SW 1271 (cell line): ENCODE measurements at regions not wholly inside any gene's neighbourhood (a gene's known extent, or its start where the extent isn't known, plus 50 kb on each side); places are given as distances from the start of the nearest gene placed in this dataset.

Source experiments
- DNase-seq, 2 experiments: peaks; one replicate each; lab custom pipeline; 2025; lab: John Stamatoyannopoulos, UW

- DNase-seq, result no peak
These were observed 340.1 kb upstream of the GYPC start for GRCh38 chr2:126315828-126316227.

GRCh38 chr2:126317790-126318431 lies 338.0 kb upstream of the GYPC start:
- DNase-seq, result no peak

DNA sequence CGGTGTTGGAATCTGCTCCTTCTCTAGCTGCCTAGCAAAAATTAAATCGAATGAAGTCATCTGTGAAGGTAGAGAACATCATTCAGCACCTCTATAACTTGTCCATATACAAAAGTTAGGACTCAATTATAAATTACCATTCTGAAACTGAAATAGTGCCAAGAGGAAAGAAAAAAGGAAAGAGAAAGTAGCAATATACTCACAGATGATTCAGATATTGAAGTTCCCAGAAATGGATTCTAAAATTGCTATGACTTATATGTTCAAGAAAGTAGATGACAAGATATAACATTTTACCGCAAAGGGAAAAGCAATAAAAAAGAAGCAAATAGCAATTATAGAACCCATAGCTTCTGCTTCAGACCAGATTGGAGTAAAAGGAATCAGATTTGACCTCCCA lies 333.6 kb upstream of the GYPC start:
- no peak for DNase-seq

DNA sequence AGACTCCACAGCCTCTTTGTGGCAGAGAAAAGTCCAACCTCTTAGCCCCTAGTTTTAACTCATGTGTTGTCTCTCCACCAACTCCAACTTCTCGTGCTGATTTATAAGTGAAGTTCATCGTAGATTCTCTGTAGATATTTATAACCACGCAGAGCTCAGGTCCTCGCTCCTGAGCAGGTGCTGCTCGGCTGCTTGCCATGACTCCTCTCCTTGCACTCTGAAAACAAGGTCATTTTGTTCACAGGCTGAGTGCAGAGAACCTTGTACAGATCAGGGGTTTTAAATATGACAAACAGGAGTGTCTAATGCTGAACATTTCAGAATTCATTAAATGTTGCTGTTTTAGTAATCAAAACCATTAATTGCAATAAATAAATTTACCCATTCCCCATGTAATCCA lies 330.8 kb upstream of the GYPC start:
- DNase-seq, result no peak

DNA sequence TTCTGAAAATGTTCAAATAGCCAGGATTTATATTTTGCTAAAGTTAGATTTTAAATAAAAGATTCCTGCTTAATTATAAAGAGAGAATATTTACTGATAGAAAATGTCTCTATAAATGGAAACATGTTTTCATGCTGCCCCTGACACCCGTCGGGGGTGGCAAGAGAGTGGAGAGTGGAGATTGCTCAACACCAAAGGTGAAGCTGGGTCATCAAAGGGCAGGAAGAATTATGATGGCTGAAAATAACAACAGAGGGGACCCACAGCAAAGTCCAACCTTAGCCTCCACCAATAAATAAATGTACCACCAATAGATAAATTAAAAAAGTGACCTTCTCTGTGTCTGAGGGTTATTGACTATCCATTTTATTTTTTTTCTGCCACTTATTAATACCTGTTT lies 326.8 kb upstream of the GYPC start:
- no peak for DNase-seq

DNA sequence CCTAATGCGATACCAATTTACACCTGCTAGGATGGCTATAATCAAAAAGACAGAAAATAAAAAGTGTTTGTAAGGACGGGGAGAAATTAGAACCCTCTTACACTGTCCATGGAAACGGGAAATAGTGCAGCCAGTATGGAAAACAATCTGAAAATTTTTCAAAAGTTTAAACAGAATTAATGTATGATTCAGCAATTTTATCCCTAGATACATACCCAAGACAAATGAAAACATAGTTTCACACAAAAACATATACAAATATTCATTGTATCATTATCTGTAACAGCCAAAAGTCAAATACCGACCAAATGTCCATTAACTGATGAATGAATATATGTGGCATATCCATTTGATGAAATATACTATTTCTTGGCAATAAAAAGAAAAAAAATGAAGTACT lies 313.5 kb upstream of the GYPC start:
- DNase-seq, result no peak

GRCh38 chr2:126343136-126343535 lies 312.8 kb upstream of the GYPC start:
- DNase-seq, result no peak

DNA sequence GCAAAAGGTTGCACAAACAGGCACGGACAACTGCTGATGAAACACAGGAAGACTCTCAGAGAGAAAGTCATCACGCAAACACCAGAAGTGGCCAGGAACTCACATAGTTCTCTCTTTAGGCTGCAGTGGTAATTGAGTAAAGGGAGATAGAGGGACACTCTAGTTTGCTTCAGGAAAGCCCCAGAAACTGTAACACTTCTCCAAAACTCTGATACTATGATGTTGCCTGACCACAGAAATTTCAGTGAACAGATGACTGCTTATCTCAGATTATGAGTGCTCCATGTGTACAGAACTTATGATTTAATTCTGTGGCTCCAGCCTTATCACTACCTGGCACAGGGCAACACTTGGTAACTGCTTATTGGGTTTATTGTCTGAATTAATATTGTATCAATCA lies 311.5 kb upstream of the GYPC start:
- DNase-seq, result no peak

DNA sequence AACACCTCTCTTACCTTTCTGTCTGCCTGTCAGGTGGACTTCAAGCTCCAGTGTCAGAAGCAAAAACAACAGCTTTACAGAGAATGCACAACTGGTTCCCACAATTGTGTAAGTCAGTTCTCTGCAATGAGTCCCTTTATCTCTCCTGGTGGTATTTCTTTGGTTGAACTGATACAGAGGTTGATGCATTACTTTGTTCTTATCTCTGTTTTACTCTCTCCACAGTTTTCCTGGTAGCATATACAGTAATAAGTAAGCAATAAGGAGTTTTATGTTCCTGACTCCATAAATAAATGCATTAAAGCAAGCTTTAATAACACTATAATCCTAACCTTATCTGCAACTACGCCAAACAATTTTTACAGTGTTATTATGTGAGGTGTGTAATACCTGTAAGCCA lies 310.3 kb upstream of the GYPC start:
- DNase-seq, result no peak

- DNase-seq, result no peak
These were observed 299.3 kb upstream of the GYPC start for GRCh38 chr2:126356631-126357030.

DNA sequence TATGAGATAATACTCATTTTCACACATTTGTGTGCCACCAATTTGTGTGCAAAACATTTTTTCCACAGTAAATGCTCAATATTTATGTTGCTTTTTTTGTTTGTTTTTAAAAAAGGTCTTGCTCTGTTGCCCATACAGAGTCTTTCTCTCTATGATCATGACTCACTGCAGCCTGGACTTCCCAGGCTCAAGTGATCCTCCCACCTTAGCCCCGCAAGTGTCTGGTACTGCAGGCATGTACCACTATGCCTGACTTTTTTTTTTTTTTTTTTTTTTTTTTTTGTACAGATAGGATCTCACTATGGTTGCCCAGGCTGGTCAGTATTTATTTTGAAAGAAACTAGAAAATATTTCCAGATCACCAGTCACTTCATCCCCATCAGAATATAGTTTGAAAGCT lies 297.8 kb upstream of the GYPC start:
- DNase-seq, result no peak

DNA sequence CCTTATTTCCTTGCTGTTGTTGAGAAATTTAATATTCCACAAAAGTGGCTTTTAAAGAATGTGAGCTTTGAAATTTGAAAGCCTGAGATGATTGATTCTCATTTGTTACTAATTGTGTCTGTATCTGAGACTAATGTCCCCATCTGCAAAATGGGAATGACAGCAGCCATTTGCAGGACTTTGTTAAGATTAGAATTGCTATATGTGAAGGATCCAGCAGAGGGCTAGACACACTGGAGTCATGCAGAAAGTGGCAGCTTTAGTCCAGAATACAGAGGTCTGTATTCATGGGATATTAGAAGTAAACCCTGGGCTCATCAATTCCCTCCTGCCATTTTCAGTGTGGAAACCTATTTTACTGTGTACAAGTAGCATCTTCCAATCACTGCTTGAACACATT lies 296.5 kb upstream of the GYPC start:
- DNase-seq, result no peak

DNA sequence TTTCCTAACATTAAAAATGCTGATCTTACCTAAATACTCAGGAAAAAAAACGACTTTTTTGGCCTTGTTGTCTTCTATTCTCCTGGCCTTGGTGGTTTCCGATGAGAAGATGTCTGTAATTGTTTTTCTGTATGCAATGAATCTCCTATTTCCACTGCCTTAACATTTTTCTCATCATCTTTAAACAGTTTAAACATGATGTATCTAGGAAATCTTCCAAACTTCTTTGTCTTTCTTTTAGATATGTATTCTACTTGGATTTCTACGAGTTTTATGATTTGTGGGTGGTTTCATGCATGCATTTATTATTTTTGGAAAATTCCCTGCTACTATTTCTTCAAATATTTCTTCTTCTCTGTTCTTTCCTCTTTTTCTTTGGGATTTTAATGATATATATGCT lies 288.6 kb upstream of the GYPC start:
- no peak for DNase-seq

DNA sequence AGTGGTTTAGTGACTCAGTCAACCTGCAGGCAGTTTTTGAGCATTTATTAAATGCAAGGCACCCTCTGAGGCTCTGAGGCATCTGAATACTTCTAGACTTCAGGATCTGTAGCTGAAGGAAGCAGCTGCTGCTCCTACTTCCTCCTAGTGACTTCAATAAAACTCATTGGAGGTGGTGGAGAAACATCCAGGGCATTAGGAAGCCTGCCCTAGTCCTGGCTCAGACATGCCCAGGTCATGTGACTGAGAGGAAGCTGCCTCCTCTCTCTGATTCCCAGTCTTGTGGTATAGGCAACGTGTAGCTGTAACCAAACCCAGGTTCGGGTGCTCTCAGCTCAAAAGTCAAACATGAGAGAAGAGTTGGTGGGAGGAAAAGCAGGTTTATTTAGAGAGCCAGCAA lies 287.2 kb upstream of the GYPC start:
- DNase-seq, result no peak

GRCh38 chr2:126370201-126370600 lies 285.8 kb upstream of the GYPC start:
- no peak for DNase-seq

DNA sequence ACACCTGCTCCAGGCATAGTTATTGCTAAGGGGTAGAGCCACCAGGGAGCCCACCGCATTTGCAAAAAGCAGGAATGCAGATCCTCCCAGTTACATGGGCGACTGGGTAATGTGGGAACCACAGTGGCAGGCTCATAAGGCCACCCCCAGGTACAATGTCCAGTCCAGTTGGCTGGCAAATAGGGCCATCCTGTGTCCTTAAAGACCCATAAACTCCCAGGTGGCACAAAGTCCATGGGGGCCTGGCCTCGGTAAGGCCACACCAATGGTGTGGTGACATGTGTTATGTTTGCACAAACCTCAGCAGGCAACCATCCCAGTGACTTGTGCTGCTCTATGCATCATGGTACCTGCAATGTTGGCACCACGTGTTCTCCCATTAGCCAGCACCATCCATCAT lies 283.6 kb upstream of the GYPC start:
- no peak for DNase-seq

- DNase-seq, result no peak
These were observed 277.8 kb upstream of the GYPC start for GRCh38 chr2:126378176-126378575.

GRCh38 chr2:126381091-126381490 lies 274.9 kb upstream of the GYPC start:
- no peak for DNase-seq

- no peak for DNase-seq
These were observed 273.0 kb upstream of the GYPC start for GRCh38 chr2:126382998-126383397.

GRCh38 chr2:126383800-126384199 lies 272.2 kb upstream of the GYPC start:
- DNase-seq, result no peak

DNA sequence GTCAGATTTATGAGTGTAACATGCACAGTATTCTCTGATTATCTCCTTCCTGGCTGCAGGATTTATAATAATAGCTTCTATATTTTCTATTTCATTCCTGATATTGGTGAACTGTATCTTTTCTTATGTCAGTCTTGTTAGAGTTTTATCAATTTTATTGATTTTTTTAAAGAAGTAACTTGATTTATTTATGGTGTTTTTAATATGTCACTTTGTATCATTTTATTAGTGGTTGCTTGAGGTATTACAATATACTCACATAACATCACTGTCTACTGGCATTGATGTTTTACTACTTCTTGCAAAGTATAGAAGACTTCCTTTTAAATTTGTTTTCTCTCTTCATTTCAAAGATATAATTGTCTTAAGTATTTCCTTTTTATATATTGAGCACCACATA lies 270.5 kb upstream of the GYPC start:
- DNase-seq, result no peak

- no peak for DNase-seq
These were observed 270.0 kb upstream of the GYPC start for GRCh38 chr2:126385983-126386382.

GRCh38 chr2:126389446-126389845 lies 266.5 kb upstream of the GYPC start:
- DNase-seq, result no peak

GRCh38 chr2:126392889-126393288 lies 263.1 kb upstream of the GYPC start:
- DNase-seq, result no peak

DNA sequence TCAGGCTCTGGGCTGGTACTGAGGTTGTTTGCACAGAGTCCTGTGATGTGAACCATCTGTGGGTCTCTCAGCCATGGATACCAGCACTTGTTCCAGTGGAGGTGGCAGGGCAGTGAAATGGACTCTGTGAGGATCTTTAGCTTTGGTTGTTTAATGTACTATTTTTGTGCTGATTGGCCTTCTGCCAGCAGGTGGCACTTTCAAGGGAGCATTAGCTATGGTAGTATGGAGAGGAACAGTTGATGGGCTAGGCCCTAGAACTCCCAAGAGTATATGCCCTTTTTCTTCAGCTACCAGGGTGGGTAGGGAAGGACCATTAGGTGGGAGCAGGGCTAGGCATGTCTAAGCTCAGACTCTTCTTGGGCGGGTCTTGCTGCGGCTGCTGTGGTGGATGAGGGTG lies 257.0 kb upstream of the GYPC start:
- DNase-seq, result no peak
